Stimulated activated CD8-positive, alpha-beta memory T cell treated with anti-CD3 and anti-CD28 coated beads, Interleukin-2, amount 100 ng/mL, for 1 hour (primary cell): ENCODE measurements at regions not wholly inside any gene's neighbourhood (a gene's known extent, or its start where the extent isn't known, plus 50 kb on each side); places are given as distances from the start of the nearest gene placed in this dataset.

Experiments
- DNase-seq, 2 donors: peaks; one replicate each; pipeline ENCODE4 v3.0.0-alpha.2; 2020; ENCODE audit warnings: low read depth in 2 of 2

GRCh38 chr4:60173103-60173502 lies 1027.0 kb upstream of the ADGRL3 start:
- DNase-seq: no peak

- no peak for DNase-seq
Observed at GRCh38 chr4:60173718-60174117, 1026.4 kb upstream of the ADGRL3 start.

GRCh38 chr4:60175241-60175640 lies 1024.9 kb upstream of the ADGRL3 start:
- DNase-seq: no peak

GRCh38 chr4:60187428-60187827 lies 1012.7 kb upstream of the ADGRL3 start:
- no peak for DNase-seq

- no peak for DNase-seq
Observed at GRCh38 chr4:60189286-60189685, 1010.8 kb upstream of the ADGRL3 start.

- no peak for DNase-seq
Observed at GRCh38 chr4:60194214-60194613, 1005.9 kb upstream of the ADGRL3 start.

- DNase-seq: no peak
Observed at GRCh38 chr4:60195256-60195655, 1004.9 kb upstream of the ADGRL3 start.

GRCh38 chr4:60201052-60201673 lies 999.0 kb upstream of the ADGRL3 start:
- DNase-seq: peak in 1 of 2 donors; percentile 0

- DNase-seq: no peak
Observed at GRCh38 chr4:60209588-60209987, 990.5 kb upstream of the ADGRL3 start.

- DNase-seq: no peak
Observed at GRCh38 chr4:60215906-60216305, 984.2 kb upstream of the ADGRL3 start.

- DNase-seq: no peak
Observed at GRCh38 chr4:60216752-60217151, 983.4 kb upstream of the ADGRL3 start.

GRCh38 chr4:60221866-60222265 lies 978.3 kb upstream of the ADGRL3 start:
- no peak for DNase-seq

GRCh38 chr4:60223208-60223923 lies 976.8 kb upstream of the ADGRL3 start:
- no peak for DNase-seq

GRCh38 chr4:60241866-60242265 lies 958.3 kb upstream of the ADGRL3 start:
- no peak for DNase-seq

GRCh38 chr4:60249784-60250183 lies 950.3 kb upstream of the ADGRL3 start:
- no peak for DNase-seq

- DNase-seq: no peak
Observed at GRCh38 chr4:60250657-60251056, 949.5 kb upstream of the ADGRL3 start.

GRCh38 chr4:60259781-60260180 lies 940.3 kb upstream of the ADGRL3 start:
- DNase-seq: no peak

- no peak for DNase-seq
Observed at GRCh38 chr4:60266505-60266904, 933.6 kb upstream of the ADGRL3 start.

- DNase-seq: no peak
Observed at GRCh38 chr4:60296386-60296785, 903.7 kb upstream of the ADGRL3 start.

- DNase-seq: no peak
Observed at GRCh38 chr4:60313611-60314178, 886.4 kb upstream of the ADGRL3 start.

GRCh38 chr4:60314416-60314815 lies 885.7 kb upstream of the ADGRL3 start:
- no peak for DNase-seq

- no peak for DNase-seq
Observed at GRCh38 chr4:60315586-60315985, 884.5 kb upstream of the ADGRL3 start.

GRCh38 chr4:60326735-60327134 lies 873.4 kb upstream of the ADGRL3 start:
- no peak for DNase-seq
